ENCODE measurements at regions not wholly inside any gene's neighbourhood (a gene's known extent, or its start where the extent isn't known, plus 50 kb on each side); places are given as distances from the start of the nearest gene placed in this dataset.

DNA sequence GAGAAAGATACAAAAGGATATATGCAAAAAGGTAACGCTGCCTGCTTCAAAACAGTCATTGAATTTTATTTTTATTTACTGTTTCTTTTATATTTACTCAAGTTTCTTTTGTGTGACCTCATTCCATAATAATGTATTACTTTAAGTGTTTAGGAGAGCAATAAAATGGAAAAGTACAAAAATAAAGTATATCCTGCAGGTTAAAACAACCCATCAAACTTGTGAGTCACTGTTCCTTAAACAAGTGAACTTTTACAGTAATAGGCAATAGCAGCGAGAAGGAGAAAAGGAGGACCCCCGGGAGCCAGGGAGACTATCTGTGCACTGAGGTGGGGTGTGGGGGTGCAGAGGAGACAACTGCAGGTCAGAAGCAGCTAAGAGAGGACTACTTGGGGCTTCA is 124.5 kb downstream of the EN1 start:
- no peak for TF ChIP-seq CTCF (IDR thresholded peaks at IDR 0.05)
- no peak for TF ChIP-seq POLR2A (IDR thresholded peaks at IDR 0.05)
